ENCODE measurements at regions not wholly inside any gene's neighbourhood (a gene's known extent, or its start where the extent isn't known, plus 50 kb on each side); places are given as distances from the start of the nearest gene placed in this dataset.

GRCh38 chr1:87273291-87273690, 55.4 kb upstream of the LMO4 start:
- TF ChIP-seq, protein P1, sequence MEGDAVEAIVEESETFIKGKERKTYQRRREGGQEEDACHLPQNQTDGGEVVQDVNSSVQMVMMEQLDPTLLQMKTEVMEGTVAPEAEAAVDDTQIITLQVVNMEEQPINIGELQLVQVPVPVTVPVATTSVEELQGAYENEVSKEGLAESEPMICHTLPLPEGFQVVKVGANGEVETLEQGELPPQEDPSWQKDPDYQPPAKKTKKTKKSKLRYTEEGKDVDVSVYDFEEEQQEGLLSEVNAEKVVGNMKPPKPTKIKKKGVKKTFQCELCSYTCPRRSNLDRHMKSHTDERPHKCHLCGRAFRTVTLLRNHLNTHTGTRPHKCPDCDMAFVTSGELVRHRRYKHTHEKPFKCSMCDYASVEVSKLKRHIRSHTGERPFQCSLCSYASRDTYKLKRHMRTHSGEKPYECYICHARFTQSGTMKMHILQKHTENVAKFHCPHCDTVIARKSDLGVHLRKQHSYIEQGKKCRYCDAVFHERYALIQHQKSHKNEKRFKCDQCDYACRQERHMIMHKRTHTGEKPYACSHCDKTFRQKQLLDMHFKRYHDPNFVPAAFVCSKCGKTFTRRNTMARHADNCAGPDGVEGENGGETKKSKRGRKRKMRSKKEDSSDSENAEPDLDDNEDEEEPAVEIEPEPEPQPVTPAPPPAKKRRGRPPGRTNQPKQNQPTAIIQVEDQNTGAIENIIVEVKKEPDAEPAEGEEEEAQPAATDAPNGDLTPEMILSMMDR (IDR thresholded peaks at IDR 0.05; ENCODE audit: poor library complexity): no peak
- TF ChIP-seq EZH2 (IDR thresholded peaks at IDR 0.05; ENCODE audit: borderline replicate concordance) (no peak), EZH2phosphoT487 (IDR thresholded peaks at IDR 0.05; ENCODE audit: low read depth, severe bottlenecking, unreplicated experiment) (no peak)

All from hepatocyte (in vitro differentiated cells).